IPS DF 19.7 (cell line): ENCODE measurements at regions not wholly inside any gene's neighbourhood (a gene's known extent, or its start where the extent isn't known, plus 50 kb on each side); places are given as distances from the start of the nearest gene placed in this dataset.

Experiments used
- DNase-seq: peaks from one replicate; pipeline ENCODE4 v3.0.0-alpha.2; 2013; ENCODE audit warnings: low read depth, low spot score

- no peak for DNase-seq
Observed at GRCh38 chr5:61823065-61823464, 482.9 kb upstream of the KIF2A start.

GRCh38 chr5:61823781-61824180, 482.2 kb upstream of the KIF2A start:
- no peak for DNase-seq

- no peak for DNase-seq
Observed at GRCh38 chr5:61824396-61824795, 481.6 kb upstream of the KIF2A start.

GRCh38 chr5:61827445-61827975, 478.5 kb upstream of the KIF2A start:
- no peak for DNase-seq

- no peak for DNase-seq
Observed at GRCh38 chr5:61828856-61829255, 477.1 kb upstream of the KIF2A start.

- no peak for DNase-seq
Observed at GRCh38 chr5:61831736-61832135, 474.3 kb upstream of the KIF2A start.

- no peak for DNase-seq
Observed at GRCh38 chr5:61837788-61838187, 468.2 kb upstream of the KIF2A start.

- peak; percentile 2 for DNase-seq
Observed at GRCh38 chr5:61840361-61840760, 465.6 kb upstream of the KIF2A start.

- DNase-seq = no peak
Observed at GRCh38 chr5:61842840-61843239, 463.2 kb upstream of the KIF2A start.

- no peak for DNase-seq
Observed at GRCh38 chr5:61850696-61851095, 455.3 kb upstream of the KIF2A start.

GRCh38 chr5:61854531-61854930, 451.5 kb upstream of the KIF2A start:
- no peak for DNase-seq

- no peak for DNase-seq
Observed at GRCh38 chr5:61860978-61861377, 445.0 kb upstream of the KIF2A start.

GRCh38 chr5:61866930-61867329, 439.1 kb upstream of the KIF2A start:
- no peak for DNase-seq

- DNase-seq = no peak
Observed at GRCh38 chr5:61869333-61869732, 436.7 kb upstream of the KIF2A start.

GRCh38 chr5:61878471-61878870, 427.5 kb upstream of the KIF2A start:
- DNase-seq = no peak

GRCh38 chr5:61881821-61882487, 424.1 kb upstream of the KIF2A start:
- no peak for DNase-seq

- DNase-seq = no peak
Observed at GRCh38 chr5:61882901-61883500, 423.0 kb upstream of the KIF2A start.

GRCh38 chr5:61884252-61884855, 421.7 kb upstream of the KIF2A start:
- no peak for DNase-seq

- DNase-seq = no peak
Observed at GRCh38 chr5:61886214-61886613, 419.8 kb upstream of the KIF2A start.

- DNase-seq = no peak
Observed at GRCh38 chr5:61887271-61887670, 418.7 kb upstream of the KIF2A start.

- DNase-seq = no peak
Observed at GRCh38 chr5:61894046-61894445, 412.0 kb upstream of the KIF2A start.

GRCh38 chr5:61896811-61897210, 409.2 kb upstream of the KIF2A start:
- no peak for DNase-seq

GRCh38 chr5:61897251-61897650, 408.8 kb upstream of the KIF2A start:
- DNase-seq = no peak
